Superior temporal gyrus (tissue), 1 donor: ENCODE measurements at regions not wholly inside any gene's neighbourhood (a gene's known extent, or its start where the extent isn't known, plus 50 kb on each side); places are given as distances from the start of the nearest gene placed in this dataset.

Experiments used
- DNase-seq: peaks from one replicate; pipeline ENCODE4 v3.0.0-alpha.2; 2016; ENCODE audit errors: extremely low spot score

GRCh38 chr9:134502266-134502791, 139.3 kb upstream of the COL5A1 start:
- DNase-seq: no peak

- no peak for DNase-seq
Measured at GRCh38 chr9:134502809-134503211, 138.8 kb upstream of the COL5A1 start.

GRCh38 chr9:134503301-134504105, 138.1 kb upstream of the COL5A1 start:
- DNase-seq: no peak

GRCh38 chr9:134504106-134504385, 137.6 kb upstream of the COL5A1 start:
- DNase-seq: no peak

GRCh38 chr9:134505032-134505431, 136.6 kb upstream of the COL5A1 start:
- no peak for DNase-seq

- no peak for DNase-seq
Measured at GRCh38 chr9:134509281-134509680, 132.3 kb upstream of the COL5A1 start.

- no peak for DNase-seq
Measured at GRCh38 chr9:134509817-134510216, 131.8 kb upstream of the COL5A1 start.

GRCh38 chr9:134514503-134514902, 127.1 kb upstream of the COL5A1 start:
- DNase-seq: no peak

- DNase-seq: no peak
Measured at GRCh38 chr9:134515026-134515821, 126.4 kb upstream of the COL5A1 start.

GRCh38 chr9:134516464-134516863, 125.1 kb upstream of the COL5A1 start:
- DNase-seq: no peak

- no peak for DNase-seq
Measured at GRCh38 chr9:134517069-134517680, 124.4 kb upstream of the COL5A1 start.

GRCh38 chr9:134518004-134518606, 123.5 kb upstream of the COL5A1 start:
- no peak for DNase-seq

GRCh38 chr9:134519375-134520070, 122.1 kb upstream of the COL5A1 start:
- DNase-seq: no peak

- DNase-seq: no peak
Measured at GRCh38 chr9:134521817-134522501, 119.6 kb upstream of the COL5A1 start.

- no peak for DNase-seq
Measured at GRCh38 chr9:134522502-134522848, 119.1 kb upstream of the COL5A1 start.

- no peak for DNase-seq
Measured at GRCh38 chr9:134522976-134523375, 118.6 kb upstream of the COL5A1 start.

- DNase-seq: no peak
Measured at GRCh38 chr9:134525070-134525815, 116.4 kb upstream of the COL5A1 start.

- DNase-seq: no peak
Measured at GRCh38 chr9:134525841-134526583, 115.6 kb upstream of the COL5A1 start.

- no peak for DNase-seq
Measured at GRCh38 chr9:134526584-134527477, 114.8 kb upstream of the COL5A1 start.
